ENCODE measurements at regions not wholly inside any gene's neighbourhood (a gene's known extent, or its start where the extent isn't known, plus 50 kb on each side); places are given as distances from the start of the nearest gene placed in this dataset.

- WGBS (ENCODE audit: low lambda C conversion rate): 0% methylated on average over 1 of the region's 1 CpG
- no TSS peak for BruUV-seq (replicated peaks)
- DNase-seq (ENCODE audit: low spot score): no peak
- TF ChIP-seq IRF1 (CRISPR knock-in tag; IDR thresholded peaks at IDR 0.05; ENCODE audit: low read depth) (no peak), ZFP37 (CRISPR knock-in tag; IDR thresholded peaks at IDR 0.05; ENCODE audit: borderline replicate concordance) (no peak), ZNF615 (CRISPR knock-in tag; IDR thresholded peaks at IDR 0.05; ENCODE audit: borderline replicate concordance) (no peak), MZF1 (CRISPR knock-in tag; IDR thresholded peaks at IDR 0.05; ENCODE audit: borderline replicate concordance) (no peak), ZNF710 (CRISPR knock-in tag; IDR thresholded peaks at IDR 0.05; ENCODE audit: borderline replicate concordance) (no peak), ZUFSP (CRISPR knock-in tag; IDR thresholded peaks at IDR 0.05; ENCODE audit: borderline replicate concordance) (no peak), HOXA5 (CRISPR knock-in tag; IDR thresholded peaks at IDR 0.05) (no peak), SNRNP70 (IDR thresholded peaks at IDR 0.05; ENCODE audit: low read depth, low read length) (no peak), ZNF256 (CRISPR knock-in tag; conservative IDR thresholded peaks at IDR 0.05) (no peak), KLF6 (CRISPR knock-in tag; IDR thresholded peaks at IDR 0.05) (no peak)
- no peak overlapping the region for H3K4me3 ChIP-seq (replicated peaks in 1 of 3; ENCODE audit: insufficient read depth in 1 of 3, low read depth in 2 of 3, low read length in 3 of 3)
- no peaks in the 10 kb centered on the region for H3K79me2 ChIP-seq (ENCODE audit: insufficient read depth, low read length)
- no peaks in the 10 kb centered on the region for H4K20me1 ChIP-seq (ENCODE audit: insufficient read depth, low read length)
- in situ Hi-C loops (cut with HindIII; ENCODE audit: extremely low pct_ligation_motif_present, low pct_unique_long_range_greater_than_20kb) (no loop called here), intact Hi-C loops (cut with micrococcal nuclease; ENCODE audit: unreplicated experiment) (no loop called here)
- no peaks in the 10 kb centered on the region for H3K36me3 ChIP-seq (replicated peaks in 1 of 2; ENCODE audit: control insufficient read depth in 1 of 2, insufficient read depth in 2 of 2, low read length in 2 of 2)
- H3K4me2 ChIP-seq (ENCODE audit: low read depth, low read length): no peak overlapping the region
- H2AFZ ChIP-seq (ENCODE audit: low read length): no peak overlapping the region
- H3K9ac ChIP-seq (ENCODE audit: insufficient read depth, low read depth, low read length): no peak overlapping the region
- H3K27ac ChIP-seq (ENCODE audit: extremely low read length, insufficient read depth, low read length): no peak overlapping the region
- ChIA-PET CTCF (ENCODE audit: low intra/inter-chr PET ratio, low total read pairs) (no interaction called here), POLR2A (no interaction called here)
- FAIRE-seq: no peak
- no peak for ATAC-seq
- H3K9me3 ChIP-seq (ENCODE audit: low read length): no peaks in the 10 kb centered on the region
- H3K4me1 ChIP-seq (ENCODE audit: insufficient read depth, low read length): no peaks in the 10 kb centered on the region
- H3K27me3 ChIP-seq (ENCODE audit: control insufficient read depth in 1 of 2, insufficient read depth in 2 of 2, low read length in 2 of 2): no peaks in the 10 kb centered on the region; a peak in 1 of 5 replicates
Measured at GRCh38 chr9:31336841-31337240, 1047.6 kb upstream of the ACO1 start.
